Natural killer cell (primary cell): ENCODE measurements at regions not wholly inside any gene's neighbourhood (a gene's known extent, or its start where the extent isn't known, plus 50 kb on each side); places are given as distances from the start of the nearest gene placed in this dataset.
"Not testable (repeated sequence)": the region's sequence is repeated elsewhere in the genome, so short reads cannot be mapped to it uniquely, and the experiment has no call there.

Experiments
- ATAC-seq, 3 donors: fragments of 150-1000 bp in 2 of 3; fragments of 200-7000 bp in 1 of 3; cut with Tn5 transposase; 1 replicate in 1 of 3; 2 replicates in 2 of 3; pipeline ENCODE4 v1.10.0; 2021; ENCODE audit warnings: mild to moderate bottlenecking in 2 of 3, moderate library complexity in 2 of 3
- DNase-seq, 2 donors: peaks; one replicate each; pipeline versions ENCODE4 v3.0.0 to v3.0.0-alpha.2; 2013 to 2021; ENCODE audit warnings: mixed read lengths in 1 of 2
- H3K27ac ChIP-seq: one replicate; pipeline ENCODE4 v1.5.1; 2013; ENCODE audit warnings: mild to moderate bottlenecking, low read length
- H3K27me3 ChIP-seq: one replicate; pipeline ENCODE4 v1.6.1; 2013; ENCODE audit warnings: low read length; ENCODE audit not compliant: control insufficient read depth, insufficient read depth
- H3K36me3 ChIP-seq: one replicate; pipeline ENCODE4 v1.6.1; 2013; ENCODE audit warnings: low read length; ENCODE audit not compliant: control insufficient read depth, insufficient read depth
- H3K4me1 ChIP-seq: one replicate; pipeline ENCODE4 v1.6.1; 2013; ENCODE audit warnings: low read length; ENCODE audit not compliant: control insufficient read depth, insufficient read depth
- H3K4me3 ChIP-seq: one replicate; pipeline ENCODE4 v1.5.1; 2013; ENCODE audit warnings: low read length
- H3K9me3 ChIP-seq: one replicate; pipeline ENCODE4 v1.6.1; 2013; ENCODE audit warnings: low read length; ENCODE audit not compliant: control insufficient read depth, insufficient read depth
- H3K27ac Mint-ChIP-seq, 2 donors: one replicate each; pipeline ENCODE4 v1.8.0; 2022; ENCODE audit warnings: mild to moderate bottlenecking in 2 of 2, mixed read lengths in 2 of 2, moderate library complexity in 1 of 2
- H3K27me3 Mint-ChIP-seq, 2 donors: one replicate each; pipeline ENCODE4 v1.8.0; 2022; ENCODE audit warnings: low read depth in 2 of 2, mixed read lengths in 2 of 2
- H3K36me3 Mint-ChIP-seq: one replicate; pipeline ENCODE4 v1.8.0; 2022; ENCODE audit warnings: mixed read lengths
- H3K4me1 Mint-ChIP-seq, 2 donors: one replicate each; pipeline ENCODE4 v1.8.0; 2022; ENCODE audit warnings: mixed read lengths in 2 of 2
- H3K4me3 Mint-ChIP-seq: one replicate; pipeline ENCODE4 v1.8.0; 2022; ENCODE audit warnings: mild to moderate bottlenecking, moderate library complexity, mixed read lengths
- H3K9me3 Mint-ChIP-seq, 2 donors: one replicate each; pipeline ENCODE4 v1.8.0; 2022; ENCODE audit warnings: mixed read lengths in 2 of 2
- CTCF ChIP-seq: fragments of 200-600 bp; IDR thresholded peaks from one replicate; pipeline ENCODE4 v1.8.0; 2022; ENCODE audit warnings: antibody characterized with exemption
- WGBS: methylation state at CpG from one replicate; pipeline ENCODE4 v1.1.7; 2013; ENCODE audit warnings: missing lambda C conversion rate; ENCODE audit not compliant: insufficient coverage; 5-methylcytosine and 5-hydroxymethylcytosine counted together
- intact Hi-C: fragments of 100-400 bp; cut with micrococcal nuclease; formaldehyde crosslinking; loops from one replicate; pipeline ENCODE4 v1.14.2; 2022

GRCh38 chr13:82963226-82964099, 918.8 kb downstream of the SLITRK1 start:
- WGBS: 78% methylated on average over 5 of the region's 7 CpGs
- Histone ChIP-seq H3K36me3 (no peaks in the 10 kb centered on the region), H3K4me1 (no peaks in the 10 kb centered on the region), H3K4me3 (no peak overlapping the region), H3K9me3 (peaks cover 4% of the 10 kb centered on the region), H3K27me3 (no peaks in the 10 kb centered on the region), H3K27ac (no peak overlapping the region)
- intact Hi-C loops: no loop called here
- no peak for TF ChIP-seq CTCF
- ATAC-seq (no peak), DNase-seq (no peak)
- no peaks in the 10 kb centered on the region for H3K4me1 Mint-ChIP-seq
- H3K36me3 Mint-ChIP-seq: no peaks in the 10 kb centered on the region
- H3K27me3 Mint-ChIP-seq: no peaks in the 10 kb centered on the region
- H3K4me3 Mint-ChIP-seq: no peak overlapping the region
- H3K27ac Mint-ChIP-seq: no peak overlapping the region
- peaks cover 3 to 10% of the 10 kb centered on the region in 2 donors for H3K9me3 Mint-ChIP-seq

GRCh38 chr13:82962397-82962796, 919.9 kb downstream of the SLITRK1 start:
- WGBS: 49% methylated on average over 3 of the region's 3 CpGs
- Mint-ChIP-seq H3K27ac (no peak overlapping the region), H3K36me3 (no peaks in the 10 kb centered on the region), H3K4me1 (no peaks in the 10 kb centered on the region), H3K4me3 (no peak overlapping the region), H3K9me3 (peaks cover 3 to 4% of the 10 kb centered on the region in 2 donors), H3K27me3 (no peaks in the 10 kb centered on the region)
- intact Hi-C loops: no loop called here
- no peak overlapping the region for H3K4me3 ChIP-seq
- ATAC-seq: no peak
- no peak for DNase-seq
- no peak for TF ChIP-seq CTCF
- H3K27me3 ChIP-seq: no peaks in the 10 kb centered on the region
- no peak overlapping the region for H3K27ac ChIP-seq
- H3K9me3 ChIP-seq: peaks cover 4% of the 10 kb centered on the region
- no peaks in the 10 kb centered on the region for H3K4me1 ChIP-seq
- H3K36me3 ChIP-seq: no peaks in the 10 kb centered on the region

- H3K4me3 ChIP-seq: no peak overlapping the region
- Mint-ChIP-seq H3K36me3 (no peaks in the 10 kb centered on the region), H3K9me3 (peaks cover 3 to 4% of the 10 kb centered on the region in 2 donors), H3K27ac (no peak overlapping the region), H3K27me3 (no peaks in the 10 kb centered on the region), H3K4me1 (no peaks in the 10 kb centered on the region), H3K4me3 (no peak overlapping the region)
- H3K36me3 ChIP-seq: no peaks in the 10 kb centered on the region
- no peak for TF ChIP-seq CTCF
- H3K27me3 ChIP-seq: no peaks in the 10 kb centered on the region
- no peak for ATAC-seq
- DNase-seq: no peak
- WGBS: no CpG with 5 or more reads among the region's 1 CpG
- no peak overlapping the region for H3K27ac ChIP-seq
- H3K4me1 ChIP-seq: no peaks in the 10 kb centered on the region
- H3K9me3 ChIP-seq: peaks cover 4% of the 10 kb centered on the region
- intact Hi-C loops: no loop called here
These were observed 920.5 kb downstream of the SLITRK1 start for GRCh38 chr13:82961757-82962156.

GRCh38 chr13:82952336-82952735, 929.9 kb downstream of the SLITRK1 start:
- ATAC-seq, H3K4me1 ChIP-seq, H3K4me3 ChIP-seq, DNase-seq, H3K27me3 Mint-ChIP-seq, H3K27ac Mint-ChIP-seq, H3K36me3 Mint-ChIP-seq, intact Hi-C loops, H3K27me3 ChIP-seq, H3K36me3 ChIP-seq, H3K27ac ChIP-seq, H3K9me3 ChIP-seq, H3K4me3 Mint-ChIP-seq, H3K4me1 Mint-ChIP-seq: not testable (repeated sequence)
- WGBS: 85% methylated on average over 6 of the region's 6 CpGs
- H3K9me3 Mint-ChIP-seq: peaks cover 16 to 23% of the 10 kb centered on the region in 2 donors
